HEK293 (cell line): ENCODE measurements at regions not wholly inside any gene's neighbourhood (a gene's known extent, or its start where the extent isn't known, plus 50 kb on each side); places are given as distances from the start of the nearest gene placed in this dataset.

Experiments
- CTCF ChIA-PET: fragments of 350-600 bp; formaldehyde crosslinking; extraction: SDS; loops from one replicate; lab custom pipeline; 2021; ENCODE audit warnings: antibody characterized with exemption; lab: Yijun Ruan, JAX
- POLR2A ChIA-PET: fragments of 300-600 bp; formaldehyde crosslinking; extraction: SDS; loops from one replicate; lab custom pipeline; 2020; ENCODE audit warnings: antibody characterized with exemption, inconsistent platforms; lab: Yijun Ruan, JAX
- H3K27ac ChIP-seq: fragments of 200-500 bp; sonication (Bioruptor generic); 2 replicates; pipeline ENCODE4 v1.5.1; 2014; ENCODE audit warnings: low read depth, low read length, control low read depth, inconsistent platforms; ENCODE audit errors: extremely low read depth
- H3K36me3 ChIP-seq, 2 experiments: fragments of 200-500 bp in 1 of 2; sonication (Bioruptor generic) in 1 of 2; 1 replicate in 1 of 2; 2 replicates in 1 of 2; pipeline ENCODE4 v1.5.1; 2014 to 2017; ENCODE audit warnings: inconsistent platforms in 2 of 2, low read length in 2 of 2; ENCODE audit not compliant: control insufficient read depth in 2 of 2, insufficient read depth in 1 of 2
- H3K4me1 ChIP-seq: fragments of 200-500 bp; sonication (Bioruptor generic); 2 replicates; pipeline ENCODE4 v1.5.1; 2014; ENCODE audit warnings: mild to moderate bottlenecking, low read length, inconsistent platforms; ENCODE audit not compliant: control insufficient read depth, insufficient read depth
- H3K4me3 ChIP-seq: 2 replicates; pipeline ENCODE4 v1.5.1; 2011; ENCODE audit warnings: low read depth, mild to moderate bottlenecking, control low read depth, low read length, moderate library complexity
- H3K9me3 ChIP-seq: fragments of 200-500 bp; sonication (Bioruptor generic); 2 replicates; pipeline ENCODE4 v1.5.1; 2014; ENCODE audit warnings: low read depth, low read length, inconsistent platforms; ENCODE audit not compliant: control insufficient read depth, insufficient read depth
- MZF1 ChIP-seq: fragments of 450-650 bp; formaldehyde crosslinking; IDR thresholded peaks from 2 replicates; pipeline ENCODE4 v1.5.1; 2017; ENCODE audit warnings: missing biosample characterization, missing genetic modification characterization, borderline replicate concordance
- OSR2 ChIP-seq: fragments of 450-650 bp; formaldehyde crosslinking; IDR thresholded peaks from 2 replicates; pipeline ENCODE4 v1.5.1; 2016; ENCODE audit warnings: missing biosample characterization, missing genetic modification characterization
- PRDM10 ChIP-seq: fragments of 450-650 bp; formaldehyde crosslinking; IDR thresholded peaks from 2 replicates; pipeline ENCODE4 v1.5.1; 2016; ENCODE audit warnings: missing biosample characterization, missing genetic modification characterization
- PRDM6 ChIP-seq: fragments of 450-650 bp; formaldehyde crosslinking; IDR thresholded peaks from 2 replicates; pipeline ENCODE4 v1.5.1; 2017; ENCODE audit warnings: missing biosample characterization, missing genetic modification characterization
- SETDB1 ChIP-seq: IDR thresholded peaks from one replicate; pipeline ENCODE4 v1.6.1; 2017; ENCODE audit warnings: mild to moderate bottlenecking, low read length, moderate library complexity, mixed read lengths; ENCODE audit not compliant: insufficient read length
- TRIM28 ChIP-seq: IDR thresholded peaks from 2 replicates; pipeline ENCODE4 v1.6.1; 2011; ENCODE audit warnings: low read length, control low read depth, borderline replicate concordance
- WT1 ChIP-seq: fragments of 450-650 bp; formaldehyde crosslinking; IDR thresholded peaks from 2 replicates; pipeline ENCODE4 v1.5.1; 2016; ENCODE audit warnings: missing biosample characterization, missing genetic modification characterization
- ZFHX2 ChIP-seq: fragments of 450-650 bp; formaldehyde crosslinking; conservative IDR thresholded peaks from 2 replicates; pipeline ENCODE4 v1.5.1; 2016; ENCODE audit warnings: missing biosample characterization, missing genetic modification characterization
- ZNF133 ChIP-seq: fragments of 450-650 bp; formaldehyde crosslinking; IDR thresholded peaks from 2 replicates; pipeline ENCODE4 v1.5.1; 2016; ENCODE audit warnings: missing biosample characterization, missing genetic modification characterization
- ZNF175 ChIP-seq: fragments of 450-650 bp; formaldehyde crosslinking; IDR thresholded peaks from 2 replicates; pipeline ENCODE4 v1.5.1; 2016; ENCODE audit warnings: missing biosample characterization, missing genetic modification characterization
- ZNF23 ChIP-seq: fragments of 450-650 bp; formaldehyde crosslinking; IDR thresholded peaks from 2 replicates; pipeline ENCODE4 v1.5.1; 2016; ENCODE audit warnings: missing biosample characterization, missing genetic modification characterization, borderline replicate concordance
- ZNF510 ChIP-seq: fragments of 450-650 bp; formaldehyde crosslinking; IDR thresholded peaks from 2 replicates; pipeline ENCODE4 v1.5.1; 2018; ENCODE audit warnings: mild to moderate bottlenecking, missing genetic modification characterization, missing biosample characterization; ENCODE audit not compliant: insufficient replicate concordance
- ZNF548 ChIP-seq: fragments of 450-650 bp; formaldehyde crosslinking; IDR thresholded peaks from 2 replicates; pipeline ENCODE4 v1.5.1; 2016; ENCODE audit warnings: missing biosample characterization, missing genetic modification characterization
- ZNF600 ChIP-seq: fragments of 450-650 bp; formaldehyde crosslinking; IDR thresholded peaks from 2 replicates; pipeline ENCODE4 v1.5.1; 2016; ENCODE audit warnings: missing biosample characterization, missing genetic modification characterization
- TF ChIP-seq, protein P1 (sequence below): fragments of 450-650 bp; formaldehyde crosslinking; IDR thresholded peaks from 2 replicates; pipeline ENCODE4 v1.5.1; 2016; ENCODE audit warnings: missing biosample characterization, missing genetic modification characterization

DNA sequence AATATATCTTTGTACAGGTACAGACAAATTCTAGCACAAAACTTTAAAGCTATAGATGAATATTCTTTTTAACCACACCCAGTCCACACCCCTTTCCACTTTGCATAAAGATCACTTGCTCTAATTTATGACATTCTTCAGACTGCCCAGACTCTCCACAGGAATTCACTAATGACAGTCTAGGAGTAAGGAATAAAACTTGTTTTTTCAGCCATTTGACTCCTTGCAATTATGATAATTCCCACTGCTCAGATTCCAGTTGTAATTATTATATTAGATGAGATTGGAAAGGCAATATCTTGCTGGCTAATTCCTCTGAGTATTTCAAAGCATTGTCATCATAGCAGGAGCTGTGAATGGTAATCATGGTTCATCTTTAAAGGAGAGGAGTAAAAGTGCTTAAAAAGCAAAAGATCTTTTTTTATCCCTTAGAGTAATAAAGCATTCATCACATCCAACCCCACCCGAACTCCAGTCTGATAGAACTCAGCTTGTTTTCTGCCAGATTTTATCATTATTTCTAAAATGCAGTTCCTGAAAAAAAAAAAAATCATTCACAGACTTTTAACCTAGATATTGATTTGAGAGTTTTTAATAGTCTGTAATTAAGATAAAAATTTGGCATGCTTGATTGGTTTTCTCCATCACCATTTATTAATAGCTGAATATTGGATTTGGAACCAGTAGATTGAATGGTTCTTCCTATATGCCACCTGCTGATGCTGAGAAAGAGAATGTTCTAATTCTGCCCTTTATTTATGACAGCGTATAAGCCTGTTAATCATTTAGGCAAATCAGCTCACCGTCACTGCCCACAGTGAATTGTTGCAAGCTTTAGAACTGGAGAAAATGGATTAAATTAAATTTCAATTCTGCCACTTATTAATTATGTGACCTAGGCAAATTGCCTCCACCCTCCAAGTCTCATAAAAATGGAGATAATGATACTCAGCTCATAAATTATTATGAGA, 93.9 kb upstream of the RASSF8 start (continued):
- TF ChIP-seq ZNF23 (tag by site-specific recombination) (no peak), ZNF175 (tag by site-specific recombination) (no peak)

DNA sequence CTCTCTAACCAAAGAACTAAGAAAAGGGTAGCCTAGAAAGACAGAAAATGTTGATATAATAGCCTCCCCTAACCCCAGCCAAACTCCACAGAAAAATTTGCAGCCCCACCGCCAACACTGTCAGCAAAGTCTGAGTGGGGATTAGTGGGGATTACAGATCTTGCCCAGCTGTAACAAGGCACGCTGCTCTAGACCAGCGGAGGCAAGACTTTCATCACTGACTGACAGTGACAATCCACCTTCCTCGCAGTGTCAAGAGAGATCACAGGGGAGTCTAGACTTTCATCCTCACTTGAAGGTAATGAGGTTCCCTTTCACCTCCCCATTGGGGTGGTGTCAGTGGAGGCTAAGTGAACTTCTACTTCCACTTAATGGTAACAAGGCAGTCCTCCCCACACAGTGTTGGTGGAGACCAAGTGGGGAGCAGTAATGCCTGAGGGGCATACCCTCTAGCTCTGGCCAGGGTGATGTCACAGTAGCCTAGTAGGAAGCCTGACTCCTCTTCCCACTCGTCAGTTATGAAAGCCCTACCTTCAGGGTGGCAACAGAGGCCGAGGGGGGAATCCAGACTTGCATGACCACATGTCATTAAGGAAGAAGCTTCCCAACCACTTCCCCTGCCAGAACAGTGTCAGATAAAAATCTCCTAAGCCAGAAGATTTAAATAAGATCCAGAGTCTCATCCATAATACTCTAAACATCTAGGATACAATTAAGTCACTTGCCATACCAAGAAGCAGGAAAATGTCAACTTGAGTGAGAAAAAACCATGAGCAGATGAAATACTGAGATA, 91.7 kb upstream of the RASSF8 start:
- CTCF ChIA-PET: no interaction called here
- no peaks in the 10 kb centered on the region for H3K9me3 ChIP-seq
- H3K4me3 ChIP-seq: no peak overlapping the region
- H3K36me3 ChIP-seq: no peaks in the 10 kb centered on the region
- TF ChIP-seq, protein P1, sequence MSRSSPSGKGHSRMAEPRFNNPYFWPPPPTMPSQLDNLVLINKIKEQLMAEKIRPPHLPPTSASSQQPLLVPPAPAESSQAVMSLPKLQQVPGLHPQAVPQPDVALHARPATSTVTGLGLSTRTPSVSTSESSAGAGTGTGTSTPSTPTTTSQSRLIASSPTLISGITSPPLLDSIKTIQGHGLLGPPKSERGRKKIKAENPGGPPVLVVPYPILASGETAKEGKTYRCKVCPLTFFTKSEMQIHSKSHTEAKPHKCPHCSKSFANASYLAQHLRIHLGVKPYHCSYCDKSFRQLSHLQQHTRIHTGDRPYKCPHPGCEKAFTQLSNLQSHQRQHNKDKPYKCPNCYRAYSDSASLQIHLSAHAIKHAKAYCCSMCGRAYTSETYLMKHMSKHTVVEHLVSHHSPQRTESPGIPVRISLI (tag by site-specific recombination): no peak
- peak; percentile 27; the same call in 1 of the 2 replicates for TF ChIP-seq PRDM6
- peak; percentile 42; the same call in 1 of the 2 replicates for TF ChIP-seq WT1
- TF ChIP-seq ZNF548 (tag by site-specific recombination): no peak
- TF ChIP-seq ZFHX2 (tag by site-specific recombination): 0 out of 2 replicates have a peak, but pooled peaks have one; percentile 19
- TF ChIP-seq PRDM10 (tag by site-specific recombination): 0 out of 2 replicates have a peak, but pooled peaks have one; percentile 21
- peak; percentile 61 for TF ChIP-seq OSR2 (tag by site-specific recombination)
- TF ChIP-seq MZF1 (tag by site-specific recombination): peak; percentile 98
- no peak overlapping the region for H3K27ac ChIP-seq
- H3K4me1 ChIP-seq: no peaks in the 10 kb centered on the region
- POLR2A ChIA-PET: no interaction called here

GRCh38 chr12:25868193-25868592, 90.3 kb upstream of the RASSF8 start:
- no peak overlapping the region for H3K27ac ChIP-seq
- no peaks in the 10 kb centered on the region for H3K36me3 ChIP-seq
- peak; percentile 78 for TF ChIP-seq TRIM28
- TF ChIP-seq ZNF600 (tag by site-specific recombination): no peak
- TF ChIP-seq SETDB1: peak; percentile 96
- peak; percentile 34 for TF ChIP-seq ZNF510 (tag by site-specific recombination)
- TF ChIP-seq ZNF133: peak; percentile 60
- no peaks in the 10 kb centered on the region for H3K4me1 ChIP-seq
- no peak overlapping the region for H3K4me3 ChIP-seq
- H3K9me3 ChIP-seq: no peaks in the 10 kb centered on the region
- CTCF ChIA-PET: no interaction called here
- POLR2A ChIA-PET: no interaction called here
